ENCODE measurements at regions not wholly inside any gene's neighbourhood (a gene's known extent, or its start where the extent isn't known, plus 50 kb on each side); places are given as distances from the start of the nearest gene placed in this dataset.

DNA sequence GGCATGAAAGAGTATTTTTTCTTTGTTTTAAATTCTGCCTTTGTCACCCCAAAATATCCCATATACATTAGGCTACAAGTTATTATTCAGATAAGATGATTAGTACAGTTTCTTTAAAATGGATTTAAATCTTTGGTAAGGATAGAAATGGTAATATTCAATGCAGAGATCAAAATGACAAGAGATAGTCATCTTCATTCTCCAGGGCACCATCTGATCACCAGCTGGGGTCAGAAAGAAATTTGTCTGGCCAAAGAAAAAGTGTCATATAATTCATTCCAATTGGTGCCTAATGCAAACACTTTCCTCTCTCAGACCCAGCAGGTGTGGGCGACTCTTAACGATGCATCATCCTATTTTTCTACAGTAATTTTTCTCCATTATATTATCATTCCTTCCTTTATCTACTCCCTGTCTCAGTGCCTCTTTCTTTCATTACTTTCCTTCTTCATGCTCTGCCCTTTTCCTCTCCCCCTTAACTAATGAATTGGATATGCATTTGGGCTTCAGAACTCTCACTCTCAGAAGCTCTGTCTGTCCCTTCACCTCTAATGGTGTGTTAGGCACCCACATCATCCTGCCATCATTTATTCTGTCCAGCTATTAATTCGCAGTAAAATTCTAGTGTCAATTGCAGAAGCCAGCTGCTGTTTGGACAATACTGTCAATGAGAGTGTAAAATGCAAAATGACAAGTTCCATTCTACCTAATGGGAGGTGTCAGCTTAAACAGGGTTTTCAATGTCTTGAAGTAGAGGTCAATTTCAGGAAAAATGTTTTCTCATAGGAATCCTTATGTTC lies 570.5 kb downstream of the TDRD15 start:
- no peak overlapping the region for H3K4me2 ChIP-seq (ENCODE audit: low read depth, low read length)
- no peak overlapping the region for H3K27ac ChIP-seq (ENCODE audit: extremely low read length, insufficient read depth, low read length)
- ATAC-seq (no peak), DNase-seq (ENCODE audit: low spot score) (no peak), FAIRE-seq (no peak)
- no peaks in the 10 kb centered on the region for H3K79me2 ChIP-seq (ENCODE audit: insufficient read depth, low read length)
- H4K20me1 ChIP-seq (ENCODE audit: insufficient read depth, low read length) = no peaks in the 10 kb centered on the region
- no peak overlapping the region for H2AFZ ChIP-seq (ENCODE audit: low read length)
- intact Hi-C loops (cut with micrococcal nuclease; ENCODE audit: unreplicated experiment) (no loop called here), in situ Hi-C loops (cut with HindIII; ENCODE audit: extremely low pct_ligation_motif_present, low pct_unique_long_range_greater_than_20kb) (no loop called here)
- no peaks in the 10 kb centered on the region for H3K4me1 ChIP-seq (ENCODE audit: insufficient read depth, low read length)
- H3K27me3 ChIP-seq (ENCODE audit: control insufficient read depth in 1 of 2, insufficient read depth in 2 of 2, low read length in 2 of 2) = no peaks in the 10 kb centered on the region
- CTCF ChIA-PET (ENCODE audit: low intra/inter-chr PET ratio, low total read pairs) = no interaction called here
- no TSS peak for BruUV-seq (replicated peaks)
- H3K9ac ChIP-seq (ENCODE audit: insufficient read depth, low read depth, low read length) = no peak overlapping the region
- TF ChIP-seq ZNF547 (CRISPR knock-in tag; IDR thresholded peaks at IDR 0.05) (no peak), ZNF101 (CRISPR knock-in tag; IDR thresholded peaks at IDR 0.05; ENCODE audit: borderline replicate concordance, low read depth) (no peak), BCL6 (CRISPR knock-in tag; IDR thresholded peaks at IDR 0.05) (no peak), MATR3 (CRISPR knock-in tag; IDR thresholded peaks at IDR 0.05) (no peak), ZBTB20 (CRISPR knock-in tag; IDR thresholded peaks at IDR 0.05; ENCODE audit: borderline replicate concordance, low read depth) (no peak), NFATC3 (CRISPR knock-in tag; IDR thresholded peaks at IDR 0.05) (no peak), ZBTB3 (CRISPR knock-in tag; IDR thresholded peaks at IDR 0.05; ENCODE audit: borderline replicate concordance, low read depth) (no peak), NFE2L1 (CRISPR knock-in tag; IDR thresholded peaks at IDR 0.05; ENCODE audit: borderline replicate concordance) (no peak), ZZZ3 (CRISPR knock-in tag; IDR thresholded peaks at IDR 0.05; ENCODE audit: borderline replicate concordance) (no peak), PRPF4 (IDR thresholded peaks at IDR 0.05; ENCODE audit: low read depth, low read length, poor library complexity, severe bottlenecking) (no peak), REL (CRISPR knock-in tag; conservative IDR thresholded peaks at IDR 0.05) (no peak), ZNF20 (CRISPR knock-in tag; IDR thresholded peaks at IDR 0.05) (no peak), POLR2AphosphoS5 (IDR thresholded peaks at IDR 0.05; ENCODE audit: low read depth, low read length) (no peak), ZMYM3 (CRISPR knock-in tag; IDR thresholded peaks at IDR 0.05) (no peak), ZNF317 (CRISPR knock-in tag; IDR thresholded peaks at IDR 0.05) (no peak), SMARCC2 (IDR thresholded peaks at IDR 0.05) (no peak), DNMT3B (CRISPR knock-in tag; conservative IDR thresholded peaks at IDR 0.05) (no peak), EZH2 (conservative IDR thresholded peaks at IDR 0.05; ENCODE audit: low read depth, low read length) (no peak)
- TF ChIP-seq, protein P1, sequence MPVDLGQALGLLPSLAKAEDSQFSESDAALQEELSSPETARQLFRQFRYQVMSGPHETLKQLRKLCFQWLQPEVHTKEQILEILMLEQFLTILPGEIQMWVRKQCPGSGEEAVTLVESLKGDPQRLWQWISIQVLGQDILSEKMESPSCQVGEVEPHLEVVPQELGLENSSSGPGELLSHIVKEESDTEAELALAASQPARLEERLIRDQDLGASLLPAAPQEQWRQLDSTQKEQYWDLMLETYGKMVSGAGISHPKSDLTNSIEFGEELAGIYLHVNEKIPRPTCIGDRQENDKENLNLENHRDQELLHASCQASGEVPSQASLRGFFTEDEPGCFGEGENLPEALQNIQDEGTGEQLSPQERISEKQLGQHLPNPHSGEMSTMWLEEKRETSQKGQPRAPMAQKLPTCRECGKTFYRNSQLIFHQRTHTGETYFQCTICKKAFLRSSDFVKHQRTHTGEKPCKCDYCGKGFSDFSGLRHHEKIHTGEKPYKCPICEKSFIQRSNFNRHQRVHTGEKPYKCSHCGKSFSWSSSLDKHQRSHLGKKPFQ (CRISPR knock-in tag; IDR thresholded peaks at IDR 0.05; ENCODE audit: insufficient replicate concordance) = no peak
- TF ChIP-seq, protein P2, sequence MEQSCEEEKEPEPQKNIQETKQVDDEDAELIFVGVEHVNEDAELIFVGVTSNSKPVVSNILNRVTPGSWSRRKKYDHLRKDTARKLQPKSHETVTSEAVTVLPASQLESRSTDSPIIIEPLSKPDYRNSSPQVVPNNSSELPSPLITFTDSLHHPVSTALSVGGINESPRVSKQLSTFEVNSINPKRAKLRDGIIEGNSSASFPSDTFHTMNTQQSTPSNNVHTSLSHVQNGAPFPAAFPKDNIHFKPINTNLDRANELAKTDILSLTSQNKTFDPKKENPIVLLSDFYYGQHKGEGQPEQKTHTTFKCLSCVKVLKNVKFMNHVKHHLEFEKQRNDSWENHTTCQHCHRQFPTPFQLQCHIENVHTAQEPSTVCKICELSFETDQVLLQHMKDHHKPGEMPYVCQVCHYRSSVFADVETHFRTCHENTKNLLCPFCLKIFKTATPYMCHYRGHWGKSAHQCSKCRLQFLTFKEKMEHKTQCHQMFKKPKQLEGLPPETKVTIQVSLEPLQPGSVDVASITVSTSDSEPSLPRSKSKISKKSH (CRISPR knock-in tag; IDR thresholded peaks at IDR 0.05; ENCODE audit: borderline replicate concordance) = no peak
- POLR2A ChIA-PET = no interaction called here
- WGBS (ENCODE audit: low lambda C conversion rate) = under 1% methylated on average over 3 of the region's 3 CpGs
- no peak overlapping the region for H3K4me3 ChIP-seq (replicated peaks in 1 of 3; ENCODE audit: insufficient read depth in 1 of 3, low read depth in 2 of 3, low read length in 3 of 3)
- no peaks in the 10 kb centered on the region for H3K36me3 ChIP-seq (replicated peaks in 1 of 2; ENCODE audit: control insufficient read depth in 1 of 2, insufficient read depth in 2 of 2, low read length in 2 of 2)
- H3K9me3 ChIP-seq (ENCODE audit: low read length) = no peaks in the 10 kb centered on the region

Data from HepG2 (cell line).